ENCODE measurements at regions not wholly inside any gene's neighbourhood (a gene's known extent, or its start where the extent isn't known, plus 50 kb on each side); places are given as distances from the start of the nearest gene placed in this dataset.

DNA sequence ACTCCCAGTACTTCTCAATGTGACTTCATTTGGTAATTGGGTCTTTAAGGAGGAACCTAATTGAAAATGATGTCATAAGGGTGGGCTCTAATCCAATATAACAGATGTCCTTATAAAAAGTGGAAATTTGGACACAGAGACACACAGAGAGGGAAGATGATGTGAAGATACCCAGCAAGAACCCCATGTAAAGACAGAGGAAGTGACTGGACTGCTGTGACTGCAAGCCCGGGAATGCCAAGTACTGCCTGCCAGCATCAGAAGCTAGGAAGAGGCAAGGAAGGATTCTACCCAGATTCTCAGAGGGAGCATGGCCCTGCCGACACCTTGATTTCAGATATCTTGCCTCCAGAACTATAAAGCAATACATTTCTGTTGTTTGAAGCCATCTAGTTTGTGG is 239.3 kb downstream of the KCTD12 start:
- DNase-seq (ENCODE audit: insufficient read length) (no peak), FAIRE-seq (no peak)
- TF ChIP-seq POLR2A (IDR thresholded peaks at IDR 0.05; ENCODE audit: low read depth, low read length) = no peak
- no peak for TF ChIP-seq TAF1 (IDR thresholded peaks at IDR 0.05; ENCODE audit: borderline replicate concordance, low read depth, low read length)
- TF ChIP-seq POLR2AphosphoS5 (IDR thresholded peaks at IDR 0.05; ENCODE audit: low read depth, low read length) = no peak

DNA sequence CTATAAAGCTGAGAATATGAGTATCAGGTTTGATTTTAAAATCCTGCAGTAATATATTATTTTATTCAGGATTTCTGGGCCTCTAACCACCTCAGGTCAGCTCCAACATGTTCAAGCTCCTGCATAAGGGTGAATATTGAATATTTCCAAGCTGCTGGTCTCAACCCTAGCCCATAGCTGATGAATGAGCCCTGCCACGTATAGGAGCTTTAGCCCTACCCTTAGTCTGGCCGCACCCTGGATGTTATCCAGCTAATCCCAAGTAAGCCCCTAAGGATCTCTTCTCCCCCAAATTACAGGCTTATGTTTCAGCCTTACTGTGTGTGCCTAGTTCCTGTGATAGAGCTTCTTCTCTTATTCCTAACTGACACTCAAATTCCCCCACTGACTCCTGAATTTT is 240.6 kb downstream of the KCTD12 start:
- DNase-seq (ENCODE audit: insufficient read length) = no peak

DNA sequence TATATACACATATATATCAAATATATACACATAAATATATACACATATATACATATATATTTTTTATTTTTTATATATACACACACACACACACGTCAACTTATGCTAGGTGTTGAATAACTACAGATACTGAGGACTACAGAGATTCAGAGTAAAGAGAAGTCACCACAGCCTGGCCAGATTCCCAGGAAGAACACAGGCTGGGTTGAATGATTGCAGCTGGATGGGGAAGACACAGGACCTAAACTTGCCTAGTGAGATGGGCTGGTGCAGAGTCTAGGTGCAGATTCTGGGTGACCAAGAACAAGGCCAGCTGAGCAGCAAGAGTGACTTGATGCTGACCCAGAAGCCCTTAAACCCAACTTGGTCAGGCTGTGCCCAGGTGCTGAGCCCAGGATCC is 241.3 kb downstream of the KCTD12 start:
- FAIRE-seq (no peak), DNase-seq (ENCODE audit: insufficient read length) (no peak)
- TF ChIP-seq TAF1 (IDR thresholded peaks at IDR 0.05; ENCODE audit: borderline replicate concordance, low read depth, low read length) (no peak), POLR2AphosphoS5 (IDR thresholded peaks at IDR 0.05; ENCODE audit: low read depth, low read length) (no peak), POLR2A (IDR thresholded peaks at IDR 0.05; ENCODE audit: low read depth, low read length) (no peak)

More for the DNA sequence above, 240.6 kb downstream of the KCTD12 start:
- no peak for FAIRE-seq
- no peak for TF ChIP-seq POLR2A (IDR thresholded peaks at IDR 0.05; ENCODE audit: low read depth, low read length)
- no peak for TF ChIP-seq TAF1 (IDR thresholded peaks at IDR 0.05; ENCODE audit: borderline replicate concordance, low read depth, low read length)
- TF ChIP-seq POLR2AphosphoS5 (IDR thresholded peaks at IDR 0.05; ENCODE audit: low read depth, low read length) = no peak

DNA sequence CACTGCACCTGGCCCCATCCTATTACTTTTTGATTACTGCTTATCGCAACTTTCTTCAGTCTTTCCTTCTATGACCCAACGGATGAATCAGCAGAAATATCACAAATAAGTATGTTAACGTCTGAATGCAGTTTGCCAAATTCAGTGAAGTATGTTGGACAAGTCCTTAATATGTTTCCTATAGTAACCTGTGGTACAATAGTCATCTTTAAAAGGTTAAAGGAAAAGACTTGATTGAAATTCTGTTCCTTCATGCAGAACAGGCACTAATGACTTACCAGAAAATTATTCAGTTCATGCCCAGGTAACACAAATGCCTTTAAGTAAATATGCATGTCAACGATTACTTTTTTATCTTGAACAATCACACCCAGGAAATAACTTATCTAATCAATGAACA is 242.6 kb downstream of the KCTD12 start:
- DNase-seq (ENCODE audit: insufficient read length) (no peak), FAIRE-seq (no peak)
- TF ChIP-seq TAF1 (IDR thresholded peaks at IDR 0.05; ENCODE audit: borderline replicate concordance, low read depth, low read length) (no peak), POLR2AphosphoS5 (IDR thresholded peaks at IDR 0.05; ENCODE audit: low read depth, low read length) (no peak), POLR2A (IDR thresholded peaks at IDR 0.05; ENCODE audit: low read depth, low read length) (no peak)

DNA sequence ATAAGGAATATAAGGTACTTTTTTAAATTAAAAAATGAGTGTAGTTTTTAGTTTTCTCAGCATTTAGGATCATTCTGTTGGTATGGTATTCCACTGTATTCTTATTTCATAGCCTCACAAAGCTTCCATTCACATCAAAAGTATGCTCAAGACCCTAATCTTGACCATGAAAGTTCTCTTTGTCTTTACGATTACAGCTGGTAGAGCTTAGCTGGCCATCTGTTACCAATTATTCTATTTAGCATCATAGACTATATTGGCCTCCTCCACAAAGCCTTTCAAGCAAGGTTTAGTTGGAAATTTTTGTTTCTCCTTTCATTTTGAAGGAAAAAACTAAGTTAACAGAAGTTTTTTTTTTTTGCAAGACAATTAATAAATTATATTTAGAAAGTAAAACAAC is 245.1 kb downstream of the KCTD12 start:
- no peak for TF ChIP-seq POLR2AphosphoS5 (IDR thresholded peaks at IDR 0.05; ENCODE audit: low read depth, low read length)
- no peak for TF ChIP-seq POLR2A (IDR thresholded peaks at IDR 0.05; ENCODE audit: low read depth, low read length)
- no peak for TF ChIP-seq TAF1 (IDR thresholded peaks at IDR 0.05; ENCODE audit: borderline replicate concordance, low read depth, low read length)
- DNase-seq (ENCODE audit: insufficient read length) (no peak), FAIRE-seq (no peak)

DNA sequence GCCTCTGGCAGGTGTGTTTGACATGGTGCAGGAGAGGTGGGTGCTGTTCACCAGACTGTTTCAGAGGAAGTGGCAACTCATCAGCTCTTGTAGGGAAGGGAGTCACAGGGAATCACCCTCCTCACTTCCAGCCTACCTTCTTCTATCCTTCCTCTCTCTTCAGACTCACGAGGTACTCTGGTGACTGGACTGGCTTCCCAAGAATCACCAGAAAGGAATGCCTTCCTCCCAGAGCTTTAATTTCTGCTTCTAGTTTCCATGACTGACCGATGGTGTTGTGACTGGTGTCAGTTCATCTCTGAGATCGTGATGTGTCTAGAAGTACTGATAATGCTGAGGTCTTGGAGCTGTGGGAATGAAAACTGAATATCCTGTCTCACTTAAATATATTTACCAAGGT is 247.3 kb downstream of the KCTD12 start:
- FAIRE-seq (no peak), DNase-seq (ENCODE audit: insufficient read length) (no peak)
- TF ChIP-seq POLR2A (IDR thresholded peaks at IDR 0.05; ENCODE audit: low read depth, low read length) = no peak

DNA sequence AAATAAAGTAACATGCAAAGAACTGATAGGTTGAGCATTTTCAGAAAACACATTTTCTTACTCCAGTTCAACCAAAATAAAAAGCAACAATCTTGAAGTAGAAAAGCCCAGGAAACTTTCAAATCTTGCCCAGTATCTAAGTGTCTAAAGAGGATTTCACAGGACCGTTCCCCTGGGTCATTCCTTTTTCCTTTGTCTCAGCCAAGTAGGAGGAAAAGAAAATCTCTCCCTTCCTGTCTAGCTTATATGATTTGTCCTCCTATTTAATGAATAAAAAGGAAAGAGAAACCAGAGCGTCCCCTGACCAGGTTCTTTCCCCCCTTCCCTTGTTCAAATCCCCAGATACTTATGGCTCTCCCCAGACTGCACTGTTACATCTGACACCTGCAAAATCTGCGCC is 248.0 kb downstream of the KCTD12 start:
- no peak for FAIRE-seq
- DNase-seq (ENCODE audit: insufficient read length) = no peak
- TF ChIP-seq TAF1 (IDR thresholded peaks at IDR 0.05; ENCODE audit: borderline replicate concordance, low read depth, low read length) (no peak), POLR2AphosphoS5 (IDR thresholded peaks at IDR 0.05; ENCODE audit: low read depth, low read length) (no peak), POLR2A (IDR thresholded peaks at IDR 0.05; ENCODE audit: low read depth, low read length) (no peak)

DNA sequence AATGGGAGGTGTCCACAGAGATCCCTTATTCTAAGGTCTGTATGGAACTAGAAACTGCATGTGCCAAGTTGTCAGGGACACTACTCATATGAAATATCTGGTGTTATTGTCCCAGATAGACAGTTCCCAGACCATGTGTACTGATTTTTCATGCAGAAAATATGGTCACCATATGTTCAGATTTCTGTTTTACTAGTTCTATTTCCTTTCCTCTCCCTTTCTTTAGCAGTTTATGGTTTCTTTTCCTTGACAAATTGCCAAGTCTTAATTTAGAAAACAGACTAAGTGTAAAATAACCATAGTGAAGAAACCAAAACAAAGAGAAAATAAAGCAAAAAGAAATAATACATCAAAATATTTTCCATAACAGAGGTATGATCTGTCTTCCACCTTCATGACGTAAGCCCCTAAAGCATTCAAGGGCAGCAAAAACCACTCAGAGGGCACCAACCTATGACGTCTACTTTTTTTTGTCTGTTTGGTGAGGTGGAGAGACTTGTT is 248.5 kb downstream of the KCTD12 start:
- no peak for DNase-seq (ENCODE audit: insufficient read length)
- no peak for FAIRE-seq
- TF ChIP-seq POLR2AphosphoS5 (IDR thresholded peaks at IDR 0.05; ENCODE audit: low read depth, low read length) (no peak), TAF1 (IDR thresholded peaks at IDR 0.05; ENCODE audit: borderline replicate concordance, low read depth, low read length) (no peak), POLR2A (IDR thresholded peaks at IDR 0.05; ENCODE audit: low read depth, low read length) (no peak)

DNA sequence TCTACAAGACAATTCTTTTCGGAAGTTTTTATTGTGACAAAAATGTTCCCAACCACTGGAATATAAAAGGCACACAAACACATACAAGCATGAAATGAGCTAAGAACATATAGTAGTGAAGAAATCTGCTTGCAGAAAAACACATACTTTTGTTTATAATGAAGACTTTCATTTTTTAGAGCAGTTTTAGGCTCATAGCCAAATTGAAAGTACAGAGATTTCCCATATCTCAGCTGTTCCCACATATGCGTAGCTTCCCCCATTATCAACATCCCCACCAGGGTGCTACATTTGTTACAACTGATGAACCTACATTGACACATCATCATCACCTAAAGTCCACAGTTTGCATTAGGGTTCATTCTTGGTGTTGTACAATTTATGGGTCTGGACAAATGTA is 249.4 kb downstream of the KCTD12 start:
- no peak for DNase-seq (ENCODE audit: insufficient read length)
- peak; percentile 78 for FAIRE-seq
- TF ChIP-seq POLR2A (IDR thresholded peaks at IDR 0.05; ENCODE audit: low read depth, low read length) = no peak
- TF ChIP-seq POLR2AphosphoS5 (IDR thresholded peaks at IDR 0.05; ENCODE audit: low read depth, low read length) = no peak
- TF ChIP-seq TAF1 (IDR thresholded peaks at IDR 0.05; ENCODE audit: borderline replicate concordance, low read depth, low read length) = no peak

DNA sequence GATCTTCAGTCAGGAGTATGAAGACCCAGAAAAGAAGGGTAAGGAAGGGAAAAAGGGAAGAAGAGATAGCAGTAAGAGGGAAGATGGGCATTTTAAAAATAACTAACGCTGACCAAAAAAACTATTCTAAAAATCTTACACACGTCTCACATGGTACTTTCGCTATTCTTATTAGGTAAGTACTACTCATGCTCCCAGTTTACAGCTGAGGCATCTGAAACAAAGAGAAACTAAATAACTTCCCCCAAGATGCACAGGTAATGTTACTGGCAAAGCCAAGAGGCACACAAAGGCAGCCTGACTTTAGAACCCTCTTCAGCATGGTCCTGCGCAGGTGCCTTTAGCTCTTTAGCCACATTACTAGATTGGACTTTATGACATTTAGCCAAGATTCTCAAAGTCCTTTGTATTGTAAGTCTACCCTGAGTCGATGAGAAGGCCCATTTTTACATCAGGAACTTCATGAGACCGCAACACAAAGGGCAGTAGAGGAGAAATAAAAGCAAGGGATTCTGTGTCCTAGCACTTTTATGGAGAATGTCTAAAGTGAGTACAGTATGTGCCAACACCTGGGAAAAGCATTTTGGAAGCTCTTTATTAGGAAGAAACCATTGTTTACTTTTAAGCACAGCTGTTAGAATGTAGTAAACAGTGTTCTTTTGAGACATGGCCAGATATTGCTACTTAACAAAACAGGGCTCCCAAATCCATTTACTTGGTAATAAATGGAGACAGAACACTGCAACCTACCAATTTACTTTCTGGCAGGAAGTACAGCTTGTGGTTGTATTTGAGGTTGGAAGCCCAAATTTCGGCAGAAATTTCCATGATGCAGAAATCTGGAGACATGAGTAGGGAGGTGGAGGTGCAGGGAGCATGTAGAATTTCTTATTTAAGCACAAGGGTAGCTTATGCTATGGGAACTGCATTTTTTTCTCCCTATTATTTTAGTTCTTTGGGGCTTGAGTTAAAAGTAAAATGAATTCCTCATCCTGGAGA is 250.7 kb downstream of the KCTD12 start:
- FAIRE-seq = no peak
- TF ChIP-seq TAF1 (IDR thresholded peaks at IDR 0.05; ENCODE audit: borderline replicate concordance, low read depth, low read length) (no peak), POLR2AphosphoS5 (IDR thresholded peaks at IDR 0.05; ENCODE audit: low read depth, low read length) (no peak), POLR2A (IDR thresholded peaks at IDR 0.05; ENCODE audit: low read depth, low read length) (no peak)
- DNase-seq (ENCODE audit: insufficient read length) = no peak

DNA sequence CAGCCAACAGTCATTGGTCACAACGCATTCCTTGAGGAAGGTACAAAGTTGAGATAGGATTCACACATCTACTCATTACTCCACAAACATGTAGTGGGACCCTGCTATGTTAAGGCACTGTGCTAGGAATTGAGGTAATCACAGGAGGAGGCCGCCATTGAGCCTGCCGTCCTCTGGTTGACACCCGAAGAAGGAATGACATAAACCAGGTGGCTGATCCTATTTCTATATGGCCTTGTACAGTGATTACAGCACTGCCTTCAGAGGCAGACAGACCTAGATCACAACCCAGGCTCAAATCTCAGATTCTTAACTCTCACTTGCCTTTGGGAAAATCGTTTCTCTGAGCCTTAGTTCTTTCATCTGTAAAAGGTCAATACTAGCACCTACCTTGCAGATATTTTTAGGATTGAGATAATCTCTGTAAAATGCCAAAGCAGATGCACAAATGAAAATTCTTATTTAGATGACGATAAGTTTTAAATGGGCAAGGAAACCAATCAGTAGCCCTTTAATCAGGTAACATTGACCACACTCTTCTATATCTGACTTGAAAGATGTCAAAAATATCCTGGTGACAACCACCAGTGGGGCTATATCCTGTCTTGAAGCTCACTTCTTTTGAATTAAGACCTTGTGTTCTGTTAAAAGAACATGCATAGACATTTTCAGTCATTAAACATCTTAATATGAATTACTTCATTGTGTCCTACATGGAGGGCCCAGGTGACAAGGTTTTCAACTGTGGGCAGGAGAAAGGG is 251.6 kb downstream of the KCTD12 start:
- FAIRE-seq (no peak), DNase-seq (ENCODE audit: insufficient read length) (no peak)
- TF ChIP-seq POLR2A (IDR thresholded peaks at IDR 0.05; ENCODE audit: low read depth, low read length) = no peak
- TF ChIP-seq TAF1 (IDR thresholded peaks at IDR 0.05; ENCODE audit: borderline replicate concordance, low read depth, low read length) = no peak
- TF ChIP-seq POLR2AphosphoS5 (IDR thresholded peaks at IDR 0.05; ENCODE audit: low read depth, low read length) = no peak
